ENCODE measurements at regions not wholly inside any gene's neighbourhood (a gene's known extent, or its start where the extent isn't known, plus 50 kb on each side); places are given as distances from the start of the nearest gene placed in this dataset.

DNA sequence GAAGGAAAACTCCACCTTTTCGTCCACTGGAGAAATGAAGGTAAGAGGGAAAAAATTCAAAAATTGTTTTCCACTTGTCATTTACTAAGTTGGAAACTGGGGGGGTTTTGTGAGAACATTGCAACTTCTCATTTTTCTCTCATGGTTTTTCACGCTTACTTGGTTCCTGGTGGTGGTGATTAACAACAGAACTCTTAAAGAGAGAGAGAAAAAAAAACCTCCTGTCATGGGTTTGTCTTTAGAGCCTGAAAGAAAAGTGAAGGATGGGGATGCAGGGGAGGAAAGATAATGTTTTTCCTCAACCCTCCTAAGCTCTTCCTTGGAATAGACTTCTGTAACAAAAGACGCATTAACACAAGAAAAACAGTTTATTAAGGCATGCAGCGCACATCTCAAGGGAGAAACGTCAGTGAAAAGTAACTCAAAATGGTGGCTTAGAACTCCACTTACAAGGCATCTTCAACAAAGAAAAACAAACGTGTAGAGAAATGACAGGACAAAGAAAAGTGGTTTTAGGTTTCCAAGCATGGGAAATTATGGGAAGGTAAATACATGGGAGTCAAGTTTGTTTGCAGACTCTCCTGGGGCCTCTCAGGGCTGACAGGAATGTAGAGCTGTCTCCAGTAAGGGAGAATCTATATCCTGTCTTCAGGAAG lies 81.9 kb upstream of the ATF7IP start:
- Histone ChIP-seq H3K36me3 (ENCODE audit: control insufficient read depth, insufficient read depth, low read length) (no peaks in the 10 kb centered on the region), H3K27ac (ENCODE audit: low read depth, low read length) (peak overlapping the region; percentile 65), H3K9ac (ENCODE audit: extremely low read depth, low read length, poor library complexity, severe bottlenecking) (no peak overlapping the region), H3K4me3 (ENCODE audit: low read length) (peak overlapping the region; percentile 7), H3K9me3 (ENCODE audit: control insufficient read depth, low read length) (peaks cover 42% of the 10 kb centered on the region), H3K27me3 (ENCODE audit: control insufficient read depth, insufficient read depth, low read length, poor library complexity, severe bottlenecking) (no peaks in the 10 kb centered on the region), H3K4me1 (ENCODE audit: control insufficient read depth, insufficient read depth, low read length) (peaks cover 11% of the 10 kb centered on the region)
- Mint-ChIP-seq H3K36me3 (ENCODE audit: low read depth) (peaks cover 19% of the 10 kb centered on the region), H3K9me3 (peaks cover 61% of the 10 kb centered on the region), H3K4me3 (no peak overlapping the region), H3K27ac (peak overlapping the region; percentile 38), H3K27me3 (ENCODE audit: insufficient read depth) (peaks cover 73% of the 10 kb centered on the region), H3K4me1 (peaks cover 18% of the 10 kb centered on the region)
- 32 to 33% methylated on average over 6 of the region's 6 CpGs for WGBS, 2 experiments (ENCODE audit: insufficient coverage in 1 of 2, insufficient read length in 1 of 2)
- TF ChIP-seq, protein P1, sequence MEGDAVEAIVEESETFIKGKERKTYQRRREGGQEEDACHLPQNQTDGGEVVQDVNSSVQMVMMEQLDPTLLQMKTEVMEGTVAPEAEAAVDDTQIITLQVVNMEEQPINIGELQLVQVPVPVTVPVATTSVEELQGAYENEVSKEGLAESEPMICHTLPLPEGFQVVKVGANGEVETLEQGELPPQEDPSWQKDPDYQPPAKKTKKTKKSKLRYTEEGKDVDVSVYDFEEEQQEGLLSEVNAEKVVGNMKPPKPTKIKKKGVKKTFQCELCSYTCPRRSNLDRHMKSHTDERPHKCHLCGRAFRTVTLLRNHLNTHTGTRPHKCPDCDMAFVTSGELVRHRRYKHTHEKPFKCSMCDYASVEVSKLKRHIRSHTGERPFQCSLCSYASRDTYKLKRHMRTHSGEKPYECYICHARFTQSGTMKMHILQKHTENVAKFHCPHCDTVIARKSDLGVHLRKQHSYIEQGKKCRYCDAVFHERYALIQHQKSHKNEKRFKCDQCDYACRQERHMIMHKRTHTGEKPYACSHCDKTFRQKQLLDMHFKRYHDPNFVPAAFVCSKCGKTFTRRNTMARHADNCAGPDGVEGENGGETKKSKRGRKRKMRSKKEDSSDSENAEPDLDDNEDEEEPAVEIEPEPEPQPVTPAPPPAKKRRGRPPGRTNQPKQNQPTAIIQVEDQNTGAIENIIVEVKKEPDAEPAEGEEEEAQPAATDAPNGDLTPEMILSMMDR (conservative IDR thresholded peaks at IDR 0.05) = no peak
- DNase-seq = peak; percentile 64

DNA sequence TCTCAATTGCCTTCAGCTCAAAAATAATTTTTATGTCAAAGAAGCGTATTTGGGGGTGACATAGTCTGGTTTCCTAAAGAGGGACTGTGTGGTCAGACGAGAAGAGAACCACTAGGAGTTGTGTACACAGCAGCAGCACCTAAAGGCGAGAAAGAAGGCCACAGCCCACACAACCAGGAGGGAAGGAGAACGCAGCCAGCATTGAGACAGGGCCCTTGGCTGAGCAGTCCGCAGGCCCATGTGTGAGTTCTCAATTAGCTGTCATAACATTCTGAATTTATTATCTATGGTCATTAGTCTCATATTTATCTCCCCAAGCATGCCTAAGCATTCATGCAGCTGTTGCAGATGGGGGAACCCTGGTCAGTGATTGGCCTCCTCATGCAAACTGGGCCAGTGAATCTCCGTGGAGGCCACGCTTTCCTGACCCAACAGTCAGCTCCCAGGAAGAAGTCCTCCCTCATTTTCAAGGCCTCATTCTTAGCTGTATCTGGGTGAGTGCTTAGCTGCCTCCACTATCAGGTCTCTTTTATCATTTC lies 81.2 kb upstream of the ATF7IP start:
- TF ChIP-seq, protein P1 (conservative IDR thresholded peaks at IDR 0.05) = peak; percentile 40
- Mint-ChIP-seq H3K27me3 (ENCODE audit: insufficient read depth) (peaks cover 78% of the 10 kb centered on the region), H3K4me3 (no peak overlapping the region), H3K4me1 (peaks cover 18% of the 10 kb centered on the region), H3K36me3 (ENCODE audit: low read depth) (peaks cover 25% of the 10 kb centered on the region), H3K27ac (peak overlapping the region; percentile 38), H3K9me3 (peaks cover 66% of the 10 kb centered on the region)
- Histone ChIP-seq H3K36me3 (ENCODE audit: control insufficient read depth, insufficient read depth, low read length) (no peaks in the 10 kb centered on the region), H3K27ac (ENCODE audit: low read depth, low read length) (peak overlapping the region; percentile 65), H3K27me3 (ENCODE audit: control insufficient read depth, insufficient read depth, low read length, poor library complexity, severe bottlenecking) (no peaks in the 10 kb centered on the region), H3K4me3 (ENCODE audit: low read length) (peak overlapping the region; percentile 7), H3K9ac (ENCODE audit: extremely low read depth, low read length, poor library complexity, severe bottlenecking) (no peak overlapping the region), H3K4me1 (ENCODE audit: control insufficient read depth, insufficient read depth, low read length) (peaks cover 11% of the 10 kb centered on the region), H3K9me3 (ENCODE audit: control insufficient read depth, low read length) (peaks cover 49% of the 10 kb centered on the region)
- 64 to 71% methylated on average over 3 to 7 of the region's 7 CpGs for WGBS, 2 experiments (ENCODE audit: insufficient coverage in 1 of 2, insufficient read length in 1 of 2)
- peak; percentile 71 for DNase-seq

DNA sequence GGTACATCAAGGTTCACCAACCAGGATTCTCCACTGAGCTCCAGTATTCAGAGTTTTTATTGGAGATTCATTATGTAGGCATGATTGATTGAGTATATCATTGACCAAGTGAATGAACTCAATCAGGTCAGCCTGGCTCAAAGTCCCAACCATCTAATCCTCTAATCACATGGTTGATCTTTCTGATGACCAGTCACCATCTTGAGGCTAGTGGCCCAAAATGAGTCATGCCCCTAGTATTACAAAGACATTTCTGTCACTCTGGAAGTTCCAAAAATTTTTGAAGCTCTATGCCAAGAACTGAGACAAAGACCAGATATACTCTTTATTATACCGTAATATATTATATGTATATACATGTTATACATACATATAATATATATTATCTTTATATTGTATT lies 75.9 kb upstream of the ATF7IP start:
- Mint-ChIP-seq H3K27me3 (ENCODE audit: insufficient read depth) (peaks cover 43% of the 10 kb centered on the region), H3K27ac (no peak overlapping the region), H3K4me1 (peaks cover 2% of the 10 kb centered on the region), H3K9me3 (peaks cover 65% of the 10 kb centered on the region), H3K4me3 (no peak overlapping the region), H3K36me3 (ENCODE audit: low read depth) (peaks cover 20% of the 10 kb centered on the region)
- no CpG with 5 or more reads among the region's 1 CpG for WGBS, 2 experiments (ENCODE audit: insufficient coverage in 1 of 2, insufficient read length in 1 of 2)
- H3K27me3 ChIP-seq (ENCODE audit: control insufficient read depth, insufficient read depth, low read length, poor library complexity, severe bottlenecking) = no peaks in the 10 kb centered on the region
- TF ChIP-seq, protein P1 (conservative IDR thresholded peaks at IDR 0.05) = no peak
- peak overlapping the region; percentile 50 for H3K4me3 ChIP-seq (ENCODE audit: low read length)
- no peak overlapping the region for H3K9ac ChIP-seq (ENCODE audit: extremely low read depth, low read length, poor library complexity, severe bottlenecking)
- H3K9me3 ChIP-seq (ENCODE audit: control insufficient read depth, low read length) = peaks cover 33% of the 10 kb centered on the region
- H3K4me1 ChIP-seq (ENCODE audit: control insufficient read depth, insufficient read depth, low read length) = no peaks in the 10 kb centered on the region
- no peak for DNase-seq
- no peak overlapping the region for H3K27ac ChIP-seq (ENCODE audit: low read depth, low read length)
- no peaks in the 10 kb centered on the region for H3K36me3 ChIP-seq (ENCODE audit: control insufficient read depth, insufficient read depth, low read length)
